OCI-LY7 (cell line): ENCODE measurements at regions not wholly inside any gene's neighbourhood (a gene's known extent, or its start where the extent isn't known, plus 50 kb on each side); places are given as distances from the start of the nearest gene placed in this dataset.

Experiments
- EZH2phosphoT487 ChIP-seq: fragments of 200-600 bp; sonication (generic); IDR thresholded peaks from 2 replicates; pipeline ENCODE4 v1.6.1; 2018; ENCODE audit warnings: low read depth, borderline replicate concordance, mild to moderate bottlenecking, mixed run types, antibody characterized with exemption, low read length, moderate library complexity, mixed read lengths
- TF ChIP-seq, protein P1 (sequence below): fragments of 200-600 bp; sonication (generic); conservative IDR thresholded peaks from 2 replicates; pipeline ENCODE4 v1.5.1; 2014; ENCODE audit warnings: mild to moderate bottlenecking, antibody characterized with exemption, low read length, moderate library complexity, mixed read lengths

DNA sequence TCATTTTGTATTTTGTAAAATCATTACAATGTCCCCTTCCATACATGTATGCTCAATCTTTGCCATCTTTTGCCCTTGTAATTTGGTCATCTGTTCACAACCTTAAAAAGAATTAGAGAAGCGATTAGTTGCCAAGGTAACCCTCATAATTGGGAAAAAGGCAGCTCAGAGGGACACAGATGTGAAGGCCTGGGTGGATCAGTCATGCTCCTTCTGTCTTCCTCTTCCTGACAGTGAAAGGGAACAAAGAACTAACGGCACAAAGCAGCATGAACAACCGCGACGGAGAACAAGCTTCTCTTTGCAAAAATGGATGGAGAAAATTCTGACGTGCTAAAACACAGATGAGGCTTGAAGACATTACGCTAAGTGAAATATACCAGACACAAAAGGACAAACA, 78.7 kb upstream of the COG2 start:
- TF ChIP-seq, protein P1, sequence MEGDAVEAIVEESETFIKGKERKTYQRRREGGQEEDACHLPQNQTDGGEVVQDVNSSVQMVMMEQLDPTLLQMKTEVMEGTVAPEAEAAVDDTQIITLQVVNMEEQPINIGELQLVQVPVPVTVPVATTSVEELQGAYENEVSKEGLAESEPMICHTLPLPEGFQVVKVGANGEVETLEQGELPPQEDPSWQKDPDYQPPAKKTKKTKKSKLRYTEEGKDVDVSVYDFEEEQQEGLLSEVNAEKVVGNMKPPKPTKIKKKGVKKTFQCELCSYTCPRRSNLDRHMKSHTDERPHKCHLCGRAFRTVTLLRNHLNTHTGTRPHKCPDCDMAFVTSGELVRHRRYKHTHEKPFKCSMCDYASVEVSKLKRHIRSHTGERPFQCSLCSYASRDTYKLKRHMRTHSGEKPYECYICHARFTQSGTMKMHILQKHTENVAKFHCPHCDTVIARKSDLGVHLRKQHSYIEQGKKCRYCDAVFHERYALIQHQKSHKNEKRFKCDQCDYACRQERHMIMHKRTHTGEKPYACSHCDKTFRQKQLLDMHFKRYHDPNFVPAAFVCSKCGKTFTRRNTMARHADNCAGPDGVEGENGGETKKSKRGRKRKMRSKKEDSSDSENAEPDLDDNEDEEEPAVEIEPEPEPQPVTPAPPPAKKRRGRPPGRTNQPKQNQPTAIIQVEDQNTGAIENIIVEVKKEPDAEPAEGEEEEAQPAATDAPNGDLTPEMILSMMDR = no peak
- no peak for TF ChIP-seq EZH2phosphoT487
